AG04450 (cell line): ENCODE measurements at regions not wholly inside any gene's neighbourhood (a gene's known extent, or its start where the extent isn't known, plus 50 kb on each side); places are given as distances from the start of the nearest gene placed in this dataset.

Experiments
- CTCF ChIA-PET: fragments of 300-600, 350-600 bp; formaldehyde crosslinking; extraction: SDS; loops from one replicate; lab custom pipeline; 2022; ENCODE audit warnings: antibody characterized with exemption, inconsistent platforms; lab: Charles Lee
- POLR2A ChIA-PET: fragments of 350-600 bp; formaldehyde crosslinking; extraction: SDS; loops from one replicate; lab custom pipeline; 2021; ENCODE audit warnings: antibody characterized with exemption, inconsistent platforms; lab: Yijun Ruan, JAX
- DNase-seq: peaks from one replicate; pipeline ENCODE4 v3.0.0-alpha.2; 2011; ENCODE audit warnings: low read depth, low spot score
- H3K27ac ChIP-seq: one replicate; pipeline ENCODE4 v1.5.1; 2012; ENCODE audit warnings: low read depth, low read length, control low read depth
- H3K27me3 ChIP-seq: one replicate; pipeline ENCODE4 v1.6.0; 2012; ENCODE audit warnings: low read length; ENCODE audit not compliant: control insufficient read depth, insufficient read depth
- H3K4me3 ChIP-seq: 2 replicates; pipeline ENCODE4 v1.5.1; 2011; ENCODE audit warnings: mild to moderate bottlenecking, low read depth, low read length, control low read depth
- H3K9me3 ChIP-seq: 2 replicates; pipeline ENCODE4 v1.5.1; 2012; ENCODE audit warnings: low read length; ENCODE audit not compliant: control insufficient read depth, insufficient read depth
- CTCF ChIP-seq: IDR thresholded peaks from 2 replicates; pipeline ENCODE4 v1.5.1; 2011; ENCODE audit warnings: low read depth, low read length, control low read depth, inconsistent platforms

- Histone ChIP-seq H3K9me3 (no peaks in the 10 kb centered on the region; the same call in 1 of the 2 replicates), H3K27me3 (no peaks in the 10 kb centered on the region), H3K4me3 (no peak overlapping the region), H3K27ac (no peak overlapping the region)
- no peak for DNase-seq
- ChIA-PET POLR2A (no interaction called here), CTCF (no interaction called here)
- TF ChIP-seq CTCF, result no peak
These were observed 69.6 kb downstream of the RBFOX3 start for GRCh38 chr17:79541056-79541850.

- H3K27ac ChIP-seq, result no peak overlapping the region
- ChIA-PET POLR2A (no interaction called here), CTCF (no interaction called here)
- H3K9me3 ChIP-seq, result no peaks in the 10 kb centered on the region; the same call in 1 of the 2 replicates
- no peak for DNase-seq
- H3K4me3 ChIP-seq, result no peak overlapping the region
- H3K27me3 ChIP-seq, result no peaks in the 10 kb centered on the region
- TF ChIP-seq CTCF, result no peak
These were observed 70.7 kb downstream of the RBFOX3 start for GRCh38 chr17:79539944-79540705.

- Histone ChIP-seq H3K27ac (no peak overlapping the region), H3K9me3 (no peaks in the 10 kb centered on the region), H3K27me3 (no peaks in the 10 kb centered on the region), H3K4me3 (no peak overlapping the region)
- no peak for DNase-seq
- no peak for TF ChIP-seq CTCF
- ChIA-PET CTCF (no interaction called here), POLR2A (no interaction called here)
These were observed 72.6 kb downstream of the RBFOX3 start for GRCh38 chr17:79538291-79538690.

GRCh38 chr17:79537686-79538085, 73.2 kb downstream of the RBFOX3 start:
- no peaks in the 10 kb centered on the region for H3K9me3 ChIP-seq
- CTCF ChIA-PET, result no interaction called here
- H3K27ac ChIP-seq, result no peak overlapping the region
- POLR2A ChIA-PET, result no interaction called here
- no peak for TF ChIP-seq CTCF
- DNase-seq, result no peak
- no peaks in the 10 kb centered on the region for H3K27me3 ChIP-seq
- H3K4me3 ChIP-seq, result no peak overlapping the region

- CTCF ChIA-PET, result no interaction called here
- Histone ChIP-seq H3K4me3 (no peak overlapping the region), H3K27ac (no peak overlapping the region), H3K27me3 (peaks cover 2% of the 10 kb centered on the region), H3K9me3 (no peaks in the 10 kb centered on the region)
- TF ChIP-seq CTCF, result no peak
- DNase-seq, result no peak
- POLR2A ChIA-PET, result no interaction called here
These were observed 73.8 kb downstream of the RBFOX3 start for GRCh38 chr17:79537061-79537460.
